ENCODE measurements at regions not wholly inside any gene's neighbourhood (a gene's known extent, or its start where the extent isn't known, plus 50 kb on each side); places are given as distances from the start of the nearest gene placed in this dataset.

DNA sequence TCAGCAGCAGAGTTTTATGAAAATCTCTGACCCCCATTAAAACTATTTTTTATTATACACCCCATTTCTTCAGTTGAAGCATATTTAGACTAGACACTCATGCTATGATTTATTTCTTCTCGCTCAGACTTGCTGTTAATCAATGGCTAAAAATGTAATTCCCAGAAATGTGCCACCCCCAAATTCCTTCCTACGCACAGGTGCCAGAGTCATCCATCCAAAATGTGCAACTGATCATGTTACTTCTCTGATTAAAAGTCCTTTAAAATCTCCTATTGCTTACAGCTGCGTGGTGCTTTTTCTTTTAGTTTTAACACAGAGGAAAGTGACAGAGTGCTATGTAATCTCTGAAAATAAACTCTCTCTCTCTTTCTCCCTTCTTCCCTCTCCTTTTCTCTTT, 954.4 kb downstream of the NCAM2 start:
- FAIRE-seq, result no peak
- TF ChIP-seq SIRT6 (IDR thresholded peaks at IDR 0.05; ENCODE audit: low read length) (no peak), ASH2L (IDR thresholded peaks at IDR 0.05; ENCODE audit: low read length) (no peak), TCF12 (IDR thresholded peaks at IDR 0.05; ENCODE audit: low read depth, low read length) (no peak), SUZ12 (IDR thresholded peaks at IDR 0.05; ENCODE audit: low read length) (no peak)

More for the DNA sequence above, 954.4 kb downstream of the NCAM2 start:
- 92% methylated on average over 3 of the region's 3 CpGs; no CpG with 5 or more reads in 1 of the 2 experiments for WGBS, 2 experiments (ENCODE audit: extremely low coverage in 1 of 2, insufficient coverage in 1 of 2, insufficient read length in 1 of 2, insufficient replicate concordance in 2 of 2, low coverage in 1 of 2, low lambda C conversion rate in 2 of 2, missing lambda C conversion rate in 1 of 2)
- no peak overlapping the region for H3K4ac ChIP-seq (replicated peaks; ENCODE audit: insufficient read length, low read depth, low read length)
- H2AFZ ChIP-seq (ENCODE audit: low read length), result no peak overlapping the region
- no peak overlapping the region for H2BK120ac ChIP-seq (replicated peaks; ENCODE audit: low read depth, low read length)
- no peak overlapping the region for H4K91ac ChIP-seq (replicated peaks; ENCODE audit: insufficient read length, low read length)
- ChIA-PET POLR2A (ENCODE audit: partially characterized antibody) (no interaction called here), CTCF (ENCODE audit: partially characterized antibody) (no interaction called here)
- H2BK5ac ChIP-seq (ENCODE audit: low read depth, low read length), result no peak overlapping the region
- no peak overlapping the region for H3K9ac ChIP-seq (replicated peaks in 1 of 4; ENCODE audit: extremely low read depth in 1 of 4, low read depth in 3 of 4, low read length in 3 of 4)
- H3K27ac ChIP-seq (ENCODE audit: low read depth, low read length), result no peak overlapping the region
- H3K56ac ChIP-seq (replicated peaks; ENCODE audit: insufficient read length, low read depth, low read length), result no peak overlapping the region
- H3K23me2 ChIP-seq (ENCODE audit: low read depth, low read length), result no peaks in the 10 kb centered on the region
- no peak overlapping the region for H2BK20ac ChIP-seq (ENCODE audit: low read length)
- no peak overlapping the region for H3K14ac ChIP-seq (ENCODE audit: insufficient read length)
- no peaks in the 10 kb centered on the region for H3K79me2 ChIP-seq (ENCODE audit: control insufficient read depth in 1 of 2, insufficient read depth in 2 of 2, low read length in 2 of 2)
- no peaks in the 10 kb centered on the region for H3K79me1 ChIP-seq (ENCODE audit: low read depth, low read length)
- H2BK12ac ChIP-seq (ENCODE audit: low read depth, low read length), result no peak overlapping the region
- H3K18ac ChIP-seq (ENCODE audit: extremely low read depth, low read length), result no peak overlapping the region
- no peak overlapping the region for H2BK15ac ChIP-seq (ENCODE audit: low read length)
- H4K5ac ChIP-seq (ENCODE audit: insufficient read length, low read depth, low read length), result no peak overlapping the region
- no peaks in the 10 kb centered on the region for H3K36me3 ChIP-seq (ENCODE audit: control insufficient read depth in 2 of 4, insufficient read depth in 4 of 4, low read length in 3 of 4)
- no peak overlapping the region for H3K4me2 ChIP-seq (ENCODE audit: insufficient read depth in 1 of 2, low read depth in 2 of 2, low read length in 2 of 2)
- no peak overlapping the region for H3K4me3 ChIP-seq (ENCODE audit: extremely low read depth in 1 of 4, insufficient read depth in 2 of 4, low read depth in 3 of 4, low read length in 4 of 4)
- no peaks in the 10 kb centered on the region for H3K27me3 ChIP-seq (replicated peaks in 1 of 4; ENCODE audit: control insufficient read depth in 3 of 4, extremely low read depth in 1 of 4, insufficient read depth in 3 of 4, low read length in 3 of 4)
- H4K8ac ChIP-seq (ENCODE audit: extremely low read depth, insufficient read depth, low read length), result no peak overlapping the region
- H2AK5ac ChIP-seq (ENCODE audit: low read depth, low read length), result no peak overlapping the region
- no peaks in the 10 kb centered on the region; a peak in 1 of 4 replicates for H3K9me3 ChIP-seq (ENCODE audit: insufficient read depth in 2 of 2, low read depth in 1 of 2, low read length in 1 of 2)
- H4K20me1 ChIP-seq (replicated peaks in 1 of 2; ENCODE audit: control insufficient read depth in 1 of 2, insufficient read depth in 2 of 2, low read length in 2 of 2), result no peaks in the 10 kb centered on the region
- H3K4me1 ChIP-seq (replicated peaks in 1 of 4; ENCODE audit: control insufficient read depth in 3 of 4, insufficient read depth in 4 of 4, low read length in 3 of 4), result no peaks in the 10 kb centered on the region
- H3K23ac ChIP-seq (ENCODE audit: insufficient read length), result no peak overlapping the region
- DNase-seq (ENCODE audit: low read depth in 1 of 2, low spot score in 2 of 2), result no peak

All from H1 (cell line).